DND-41 (cell line): ENCODE measurements at regions not wholly inside any gene's neighbourhood (a gene's known extent, or its start where the extent isn't known, plus 50 kb on each side); places are given as distances from the start of the nearest gene placed in this dataset.

Source experiments
- CTCF ChIP-seq: IDR thresholded peaks from 2 replicates; pipeline ENCODE4 v1.5.1; 2012; ENCODE audit warnings: borderline replicate concordance, low read length, moderate library complexity, mild to moderate bottlenecking; ENCODE audit not compliant: poor library complexity, severe bottlenecking; ENCODE audit errors: extremely low read depth
- EZH2 ChIP-seq: IDR thresholded peaks from 3 replicates; pipeline ENCODE4 v1.6.1; 2012; ENCODE audit warnings: borderline replicate concordance, low read depth, mild to moderate bottlenecking, moderate library complexity, low read length, inconsistent platforms; ENCODE audit not compliant: severe bottlenecking

DNA sequence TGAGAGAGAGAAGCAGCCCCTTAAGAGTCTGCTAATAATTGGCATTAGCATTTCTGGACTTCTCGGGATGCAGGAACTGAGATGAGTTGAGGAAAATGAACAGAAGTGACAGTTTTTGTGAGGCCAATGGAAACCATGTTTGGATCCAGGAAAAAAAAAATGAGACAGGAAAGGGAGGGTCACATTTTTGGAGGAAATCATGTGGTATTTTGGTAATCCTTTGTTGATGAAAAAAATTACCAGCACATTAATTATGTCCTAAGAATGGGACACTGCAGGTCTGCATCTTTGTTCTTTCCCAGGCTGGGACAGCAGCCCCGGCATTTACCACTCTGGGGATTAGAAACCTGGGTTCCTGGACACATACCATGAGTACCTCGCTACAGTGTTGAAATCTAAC is 109.9 kb upstream of the ZFHX3 start:
- no peak for TF ChIP-seq CTCF
- no peak for TF ChIP-seq EZH2
